CD4-positive, alpha-beta T cell treated with Interferon alpha-2 for 1 hour (primary cell): ENCODE measurements at regions not wholly inside any gene's neighbourhood (a gene's known extent, or its start where the extent isn't known, plus 50 kb on each side); places are given as distances from the start of the nearest gene placed in this dataset.

Experiments used
- DNase-seq, 2 donors: peaks; one replicate each; pipeline ENCODE4 v3.0.0-alpha.2; 2020 to 2022

GRCh38 chr13:72523593-72523992 lies 203.8 kb downstream of the MZT1 start:
- DNase-seq = no peak

GRCh38 chr13:72523049-72523448 lies 204.4 kb downstream of the MZT1 start:
- no peak for DNase-seq

GRCh38 chr13:72521940-72522661 lies 205.3 kb downstream of the MZT1 start:
- no peak for DNase-seq

GRCh38 chr13:72514146-72514545 lies 213.3 kb downstream of the MZT1 start:
- DNase-seq = no peak

- no peak for DNase-seq
Observed at GRCh38 chr13:72508392-72508791, 219.0 kb downstream of the MZT1 start.

GRCh38 chr13:72507416-72508199 lies 219.8 kb downstream of the MZT1 start:
- DNase-seq = no peak

- DNase-seq = no peak
Observed at GRCh38 chr13:72506706-72507105, 220.7 kb downstream of the MZT1 start.

GRCh38 chr13:72505376-72505775 lies 222.1 kb downstream of the MZT1 start:
- no peak for DNase-seq

- DNase-seq = no peak
Observed at GRCh38 chr13:72504131-72504841, 223.1 kb downstream of the MZT1 start.

GRCh38 chr13:72500851-72501250 lies 226.6 kb downstream of the MZT1 start:
- DNase-seq = no peak

- DNase-seq = no peak
Observed at GRCh38 chr13:72495681-72496080, 231.7 kb downstream of the MZT1 start.

GRCh38 chr13:72489751-72490150 lies 237.7 kb downstream of the MZT1 start:
- DNase-seq = no peak

GRCh38 chr13:72473321-72473720 lies 254.1 kb downstream of the MZT1 start:
- DNase-seq = no peak

GRCh38 chr13:72469906-72470305 lies 257.5 kb downstream of the MZT1 start:
- no peak for DNase-seq

GRCh38 chr13:72463561-72463960 lies 263.9 kb downstream of the MZT1 start:
- no peak for DNase-seq

- no peak for DNase-seq
Observed at GRCh38 chr13:72462726-72463125, 264.7 kb downstream of the MZT1 start.

- no peak for DNase-seq
Observed at GRCh38 chr13:72462166-72462565, 265.3 kb downstream of the MZT1 start.

GRCh38 chr13:72458701-72459100 lies 268.7 kb downstream of the MZT1 start:
- DNase-seq = no peak

- no peak for DNase-seq
Observed at GRCh38 chr13:72457151-72457550, 270.3 kb downstream of the MZT1 start.

GRCh38 chr13:72456486-72456885 lies 270.9 kb downstream of the MZT1 start:
- DNase-seq = no peak

GRCh38 chr13:72453161-72453560 lies 274.3 kb downstream of the MZT1 start:
- no peak for DNase-seq

GRCh38 chr13:72448082-72448481 lies 279.3 kb downstream of the MZT1 start:
- no peak for DNase-seq

- DNase-seq = no peak
Observed at GRCh38 chr13:72444999-72445398, 282.4 kb downstream of the MZT1 start.

GRCh38 chr13:72437458-72437857 lies 290.0 kb downstream of the MZT1 start:
- no peak for DNase-seq
